NCI-H1930 (cell line): ENCODE measurements at regions not wholly inside any gene's neighbourhood (a gene's known extent, or its start where the extent isn't known, plus 50 kb on each side); places are given as distances from the start of the nearest gene placed in this dataset.

Experiments used
- DNase-seq, 2 experiments: peaks; one replicate each; lab custom pipeline; 2025; lab: John Stamatoyannopoulos, UW

- DNase-seq = no peak
These were observed 104.8 kb upstream of the SIRPA start for GRCh38 chr20:1790386-1790785.

- DNase-seq = no peak
These were observed 107.2 kb upstream of the SIRPA start for GRCh38 chr20:1788044-1788443.

- DNase-seq = no peak
These were observed 108.7 kb upstream of the SIRPA start for GRCh38 chr20:1786486-1786885.

- DNase-seq = no peak
These were observed 110.6 kb upstream of the SIRPA start for GRCh38 chr20:1784586-1784985.

- DNase-seq = no peak
These were observed 112.0 kb upstream of the SIRPA start for GRCh38 chr20:1783245-1783644.

GRCh38 chr20:1782181-1782580 lies 113.0 kb upstream of the SIRPA start:
- DNase-seq = no peak

GRCh38 chr20:1779567-1779966 lies 115.6 kb upstream of the SIRPA start:
- no peak for DNase-seq

GRCh38 chr20:1778338-1778737 lies 116.9 kb upstream of the SIRPA start:
- DNase-seq = no peak

GRCh38 chr20:1777476-1777820 lies 117.8 kb upstream of the SIRPA start:
- no peak for DNase-seq

GRCh38 chr20:1776681-1777475 lies 118.3 kb upstream of the SIRPA start:
- DNase-seq = peak; percentile 62 to 81

GRCh38 chr20:1775117-1775516 lies 117.5 kb upstream of the SIRPG start:
- DNase-seq = no peak

GRCh38 chr20:1774479-1774878 lies 116.9 kb upstream of the SIRPG start:
- no peak for DNase-seq

GRCh38 chr20:1773816-1774215 lies 116.2 kb upstream of the SIRPG start:
- no peak for DNase-seq

GRCh38 chr20:1769491-1769890 lies 111.9 kb upstream of the SIRPG start:
- DNase-seq = no peak

- DNase-seq = no peak
These were observed 109.2 kb upstream of the SIRPG start for GRCh38 chr20:1766731-1767130.

- DNase-seq = peak; percentile 4 to 53
These were observed 106.8 kb upstream of the SIRPG start for GRCh38 chr20:1764136-1765033.

- DNase-seq = no peak
These were observed 104.0 kb upstream of the SIRPG start for GRCh38 chr20:1761598-1761997.

- DNase-seq = no peak
These were observed 103.5 kb upstream of the SIRPG start for GRCh38 chr20:1761116-1761515.

- DNase-seq = no peak
These were observed 101.2 kb upstream of the SIRPG start for GRCh38 chr20:1758765-1759164.

- DNase-seq = no peak
These were observed 100.3 kb upstream of the SIRPG start for GRCh38 chr20:1757606-1758512.

GRCh38 chr20:1757072-1757471 lies 99.5 kb upstream of the SIRPG start:
- DNase-seq = no peak

- no peak for DNase-seq
These were observed 97.2 kb upstream of the SIRPG start for GRCh38 chr20:1754749-1755148.
